HCT116 (cell line): ENCODE measurements at regions not wholly inside any gene's neighbourhood (a gene's known extent, or its start where the extent isn't known, plus 50 kb on each side); places are given as distances from the start of the nearest gene placed in this dataset.
"Not testable (repeated sequence)": the region's sequence is repeated elsewhere in the genome, so short reads cannot be mapped to it uniquely, and the experiment has no call there.

Source experiments
- ATAC-seq: fragments of 200-7000 bp; cut with Tn5 transposase; 2 replicates; pipeline ENCODE4 v1.9.1; 2020; ENCODE audit warnings: mild to moderate bottlenecking, moderate library complexity
- BruUV-seq: library from RNA; stranded (reverse); fragments of 400-500 nt; replicated peaks from 2 replicates; lab custom pipeline; 2021; lab: Mats Ljungman, UMichigan
- CTCF ChIA-PET: fragments of 300-600 bp; sonication (Branson Sonifier 250); formaldehyde crosslinking; loops from one replicate; lab custom pipeline; 2021; ENCODE audit warnings: antibody characterized with exemption; lab: Charles Lee
- POLR2A ChIA-PET: fragments of 300-600, 350-600 bp; sonication (Branson Sonifier 250); formaldehyde crosslinking; loops from one replicate; lab custom pipeline; 2021; ENCODE audit warnings: antibody characterized with exemption; lab: Charles Lee
- RAD21 ChIA-PET, 2 experiments: fragments of 300-600 bp; sonication (Branson Sonifier 250); formaldehyde crosslinking; loops; one replicate each; lab custom pipeline; 2023; ENCODE audit warnings: low total read pairs in 2 of 2; ENCODE audit not compliant: uncharacterized antibody in 2 of 2, unreplicated experiment in 2 of 2, low non-redundant PET in 1 of 2; lab: Charles Lee
- DNase-seq: peaks from one replicate; pipeline ENCODE4 v3.0.0-alpha.2; 2010; ENCODE audit warnings: low read depth, low spot score
- H2AFZ ChIP-seq: fragments of 200-600 bp; shearing (Covaris generic), sonication (generic); 2 replicates; pipeline ENCODE4 v1.6.1; 2017; ENCODE audit warnings: low read depth, mixed run types, mixed read lengths, antibody characterized with exemption, low read length; ENCODE audit not compliant: poor library complexity, severe bottlenecking
- H3K27ac ChIP-seq: 2 replicates; pipeline ENCODE4 v1.5.1; 2012; ENCODE audit warnings: low read depth, low read length
- H3K27me3 ChIP-seq: fragments of 200-600 bp; sonication (generic); 2 replicates; pipeline ENCODE4 v1.6.1; 2016; ENCODE audit warnings: mixed run types, low read length, mixed read lengths; ENCODE audit not compliant: insufficient read depth
- H3K36me3 ChIP-seq, 2 experiments: fragments of 200-500 bp in 1 of 2; fragments of 200-600 bp in 1 of 2; sonication (Bioruptor generic) in 1 of 2; sonication (generic) in 1 of 2; 2 replicates each; pipeline versions ENCODE4 v1.5.1 to v1.6.1; 2014 to 2016; ENCODE audit warnings: low read length in 2 of 2, inconsistent platforms in 1 of 2, mixed read lengths in 1 of 2, mixed run types in 1 of 2; ENCODE audit not compliant: insufficient read depth in 2 of 2, control insufficient read depth in 1 of 2
- H3K4me1 ChIP-seq, 2 experiments: fragments of 200-600 bp in 1 of 2; sonication (generic) in 1 of 2; 2 replicates each; pipeline versions ENCODE4 v1.5.1 to v1.6.1; 2012 to 2017; ENCODE audit warnings: low read length in 2 of 2, inconsistent platforms in 1 of 2, mild to moderate bottlenecking in 1 of 2, mixed read lengths in 1 of 2, mixed run types in 1 of 2, moderate library complexity in 1 of 2; ENCODE audit not compliant: insufficient read depth in 2 of 2, control insufficient read depth in 1 of 2
- H3K4me2 ChIP-seq: fragments of 200-600 bp; sonication (generic); 2 replicates; pipeline ENCODE4 v1.6.1; 2017; ENCODE audit warnings: mixed run types, low read length, mixed read lengths
- H3K4me3 ChIP-seq, 2 experiments: fragments of 200-600 bp in 1 of 2; sonication (generic) in 1 of 2; replicated peaks in 1 of 2; 2 replicates each; pipeline ENCODE4 v1.5.1; 2011 to 2016; ENCODE audit warnings: low read length in 2 of 2, control low read depth in 1 of 2, low read depth in 1 of 2, mild to moderate bottlenecking in 1 of 2, mixed read lengths in 1 of 2, mixed run types in 1 of 2
- H3K79me2 ChIP-seq: fragments of 200-600 bp; sonication (generic); 2 replicates; pipeline ENCODE4 v1.6.1; 2017; ENCODE audit warnings: mild to moderate bottlenecking, mixed run types, low read length, moderate library complexity, mixed read lengths; ENCODE audit not compliant: insufficient read depth
- H3K9ac ChIP-seq: fragments of 200-600 bp; sonication (generic); 2 replicates; pipeline ENCODE4 v1.6.1; 2016; ENCODE audit warnings: low read length, mixed read lengths
- H3K9me2 ChIP-seq: fragments of 200-600 bp; sonication (generic), shearing (Covaris generic); 2 replicates; pipeline ENCODE4 v1.6.1; 2017; ENCODE audit warnings: mixed run types, mild to moderate bottlenecking, moderate library complexity; ENCODE audit not compliant: insufficient read depth
- H3K9me3 ChIP-seq, 2 experiments: fragments of 200-500 bp in 1 of 2; fragments of 200-600 bp in 1 of 2; sonication (Bioruptor generic) in 1 of 2; sonication (generic) in 1 of 2; 2 replicates each; pipeline ENCODE4 v1.6.1; 2014 to 2017; ENCODE audit warnings: low read length in 2 of 2, mixed read lengths in 2 of 2, inconsistent platforms in 1 of 2, low read depth in 1 of 2, mild to moderate bottlenecking in 1 of 2, mixed run types in 1 of 2, moderate library complexity in 1 of 2; ENCODE audit not compliant: control insufficient read depth in 1 of 2, insufficient read depth in 1 of 2
- H4K20me1 ChIP-seq: fragments of 200-600 bp; sonication (generic), shearing (Covaris generic); 2 replicates; pipeline ENCODE4 v1.6.1; 2017; ENCODE audit warnings: mixed run types, mild to moderate bottlenecking, moderate library complexity; ENCODE audit not compliant: insufficient read depth
- FOSL1 ChIP-seq: IDR thresholded peaks from 2 replicates; pipeline ENCODE4 v1.6.1; 2012; ENCODE audit warnings: low read depth
- SP1 ChIP-seq: IDR thresholded peaks from 2 replicates; pipeline ENCODE4 v1.6.1; 2012; ENCODE audit warnings: low read depth
- TCF7L2 ChIP-seq: IDR thresholded peaks from 2 replicates; pipeline ENCODE4 v1.7.0; 2011; ENCODE audit warnings: borderline replicate concordance, inconsistent platforms; ENCODE audit not compliant: insufficient read depth, insufficient read length; ENCODE audit errors: extremely low read depth
- ZBTB33 ChIP-seq: IDR thresholded peaks from 2 replicates; pipeline ENCODE4 v1.6.1; 2011; ENCODE audit warnings: mild to moderate bottlenecking, low read length, moderate library complexity; ENCODE audit not compliant: insufficient replicate concordance; ENCODE audit errors: extremely low read depth
- intact Hi-C: fragments of 100-400 bp; cut with micrococcal nuclease; formaldehyde crosslinking; loops from 2 replicates; pipeline ENCODE4 v1.10.0; 2022

DNA sequence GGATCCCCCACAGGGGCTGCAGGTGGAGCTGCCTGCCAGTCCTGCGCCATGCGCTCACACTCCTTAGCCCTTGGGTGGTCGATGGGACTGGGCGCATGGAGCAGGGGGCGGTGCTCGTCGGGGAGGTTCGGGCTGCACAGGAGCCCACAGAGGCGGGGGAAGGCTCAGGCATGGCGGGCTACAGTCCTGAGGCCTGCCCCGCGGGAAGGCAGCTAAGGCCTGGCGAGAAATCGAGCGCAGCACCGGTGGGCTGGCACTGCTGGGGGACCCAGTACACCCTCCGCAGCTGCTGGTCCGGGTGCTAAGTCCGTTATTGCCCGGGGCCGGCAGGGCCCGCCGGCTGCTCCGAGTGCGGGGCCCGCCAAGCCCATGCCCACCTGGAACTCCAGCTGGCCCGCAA, 701.8 kb upstream of the CHRM3 start:
- H3K27me3 ChIP-seq, H2AFZ ChIP-seq, H3K4me3 ChIP-seq, H3K27ac ChIP-seq, H3K4me1 ChIP-seq, H4K20me1 ChIP-seq, CTCF ChIA-PET, H3K9me2 ChIP-seq, ATAC-seq, DNase-seq, H3K79me2 ChIP-seq, H3K4me2 ChIP-seq, H3K36me3 ChIP-seq, H3K9ac ChIP-seq, H3K9me3 ChIP-seq, POLR2A ChIA-PET, RAD21 ChIA-PET, intact Hi-C loops, BruUV-seq: not testable (repeated sequence)

- Histone ChIP-seq H3K4me2 (no peak overlapping the region), H3K4me3 (no peak overlapping the region), H3K36me3 (no peaks in the 10 kb centered on the region), H3K79me2 (no peaks in the 10 kb centered on the region), H3K9me2 (no peaks in the 10 kb centered on the region), H3K27ac (no peak overlapping the region), H3K4me1 (no peaks in the 10 kb centered on the region), H3K27me3 (no peaks in the 10 kb centered on the region), H2AFZ (no peak overlapping the region), H4K20me1 (no peaks in the 10 kb centered on the region), H3K9ac (no peak overlapping the region), H3K9me3 (peaks cover 0 to 14% of the 10 kb centered on the region in 2 experiments; a peak in 2 of 4 replicates)
- TF ChIP-seq FOSL1 (no peak), ZBTB33 (no peak), TCF7L2 (no peak), SP1 (no peak)
- DNase-seq = no peak
- ATAC-seq = no peak
- RAD21 ChIA-PET = no interaction called here
- CTCF ChIA-PET = no interaction called here
- POLR2A ChIA-PET = no interaction called here
- no TSS peak for BruUV-seq
- intact Hi-C loops = no loop called here
These were observed 704.9 kb upstream of the CHRM3 start for GRCh38 chr1:238681451-238681850.
